ENCODE measurements at regions not wholly inside any gene's neighbourhood (a gene's known extent, or its start where the extent isn't known, plus 50 kb on each side); places are given as distances from the start of the nearest gene placed in this dataset.

DNA sequence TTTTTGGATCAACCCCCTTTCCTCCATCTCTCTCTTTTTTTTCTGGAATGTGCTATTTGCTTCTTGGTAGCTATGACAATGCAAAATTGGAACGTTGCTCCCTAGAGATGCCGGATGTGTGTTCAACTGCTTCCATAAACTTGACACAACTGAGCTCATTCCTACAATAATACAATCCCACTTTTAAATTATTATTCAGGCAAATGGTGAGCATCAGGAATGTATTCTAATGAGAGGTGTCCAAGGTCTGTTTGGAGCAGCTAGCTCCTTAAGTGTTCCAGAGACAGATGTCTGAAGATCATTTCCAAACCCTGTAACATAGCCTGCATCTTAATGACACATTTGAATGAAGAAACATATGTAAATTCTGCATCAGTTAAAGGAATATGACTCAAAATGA, 518.4 kb downstream of the TAF11L14 start:
- no peaks in the 10 kb centered on the region for H3K27me3 ChIP-seq
- DNase-seq, result no peak
- no peak overlapping the region for H3K27ac ChIP-seq
- 62 to 73% methylated on average over 2 of the region's 2 CpGs for WGBS, 2 donors
- TF ChIP-seq, protein P1, sequence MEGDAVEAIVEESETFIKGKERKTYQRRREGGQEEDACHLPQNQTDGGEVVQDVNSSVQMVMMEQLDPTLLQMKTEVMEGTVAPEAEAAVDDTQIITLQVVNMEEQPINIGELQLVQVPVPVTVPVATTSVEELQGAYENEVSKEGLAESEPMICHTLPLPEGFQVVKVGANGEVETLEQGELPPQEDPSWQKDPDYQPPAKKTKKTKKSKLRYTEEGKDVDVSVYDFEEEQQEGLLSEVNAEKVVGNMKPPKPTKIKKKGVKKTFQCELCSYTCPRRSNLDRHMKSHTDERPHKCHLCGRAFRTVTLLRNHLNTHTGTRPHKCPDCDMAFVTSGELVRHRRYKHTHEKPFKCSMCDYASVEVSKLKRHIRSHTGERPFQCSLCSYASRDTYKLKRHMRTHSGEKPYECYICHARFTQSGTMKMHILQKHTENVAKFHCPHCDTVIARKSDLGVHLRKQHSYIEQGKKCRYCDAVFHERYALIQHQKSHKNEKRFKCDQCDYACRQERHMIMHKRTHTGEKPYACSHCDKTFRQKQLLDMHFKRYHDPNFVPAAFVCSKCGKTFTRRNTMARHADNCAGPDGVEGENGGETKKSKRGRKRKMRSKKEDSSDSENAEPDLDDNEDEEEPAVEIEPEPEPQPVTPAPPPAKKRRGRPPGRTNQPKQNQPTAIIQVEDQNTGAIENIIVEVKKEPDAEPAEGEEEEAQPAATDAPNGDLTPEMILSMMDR (IDR thresholded peaks at IDR 0.05), result no peak
- no peak for TF ChIP-seq POLR2A (IDR thresholded peaks at IDR 0.05)
- H3K4me1 ChIP-seq, result no peaks in the 10 kb centered on the region
- intact Hi-C loops (cut with DNase I), result no loop called here
- no peak overlapping the region for H3K4me3 ChIP-seq
- H3K36me3 ChIP-seq (replicated peaks in 1 of 2; ENCODE audit: insufficient read depth in 1 of 2, low read depth in 2 of 2), result no peaks in the 10 kb centered on the region
- no peaks in the 10 kb centered on the region for H3K9me3 ChIP-seq
- ATAC-seq, result no peak

DNA sequence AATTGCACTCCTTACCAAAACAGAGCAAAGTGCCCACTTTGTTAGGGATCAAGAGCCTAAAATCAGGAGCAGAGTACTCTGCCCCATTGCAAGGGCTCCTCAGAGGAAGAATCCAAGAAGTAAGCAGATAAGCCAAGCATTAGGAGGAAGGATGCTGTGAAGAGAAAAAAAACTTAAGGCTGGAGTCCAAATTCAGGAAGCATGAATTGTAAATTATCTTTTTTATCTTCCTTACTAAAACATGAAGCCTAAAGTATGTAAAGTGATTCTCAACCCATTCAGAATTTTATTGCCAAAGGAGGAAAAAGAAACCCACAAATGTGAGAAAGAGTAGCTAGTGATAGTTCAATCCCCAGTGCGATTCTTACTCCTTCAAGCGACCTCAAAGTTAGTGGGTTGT, 523.9 kb downstream of the TAF11L14 start:
- DNase-seq (no peak), ATAC-seq (no peak)
- intact Hi-C loops (cut with DNase I), result no loop called here
- WGBS, 2 donors, result 86 to 89% methylated on average over 2 of the region's 2 CpGs
- H3K27me3 ChIP-seq, result no peaks in the 10 kb centered on the region
- H3K4me3 ChIP-seq, result no peak overlapping the region
- H3K9me3 ChIP-seq, result peaks cover 0 to 8% (median 0%) of the 10 kb centered on the region in 3 donors
- no peaks in the 10 kb centered on the region for H3K36me3 ChIP-seq (replicated peaks in 1 of 2; ENCODE audit: insufficient read depth in 1 of 2, low read depth in 2 of 2)
- H3K27ac ChIP-seq, result no peak overlapping the region
- H3K4me1 ChIP-seq, result no peaks in the 10 kb centered on the region
- TF ChIP-seq, protein P1 (IDR thresholded peaks at IDR 0.05), result no peak
- TF ChIP-seq POLR2A (IDR thresholded peaks at IDR 0.05), result no peak

DNA sequence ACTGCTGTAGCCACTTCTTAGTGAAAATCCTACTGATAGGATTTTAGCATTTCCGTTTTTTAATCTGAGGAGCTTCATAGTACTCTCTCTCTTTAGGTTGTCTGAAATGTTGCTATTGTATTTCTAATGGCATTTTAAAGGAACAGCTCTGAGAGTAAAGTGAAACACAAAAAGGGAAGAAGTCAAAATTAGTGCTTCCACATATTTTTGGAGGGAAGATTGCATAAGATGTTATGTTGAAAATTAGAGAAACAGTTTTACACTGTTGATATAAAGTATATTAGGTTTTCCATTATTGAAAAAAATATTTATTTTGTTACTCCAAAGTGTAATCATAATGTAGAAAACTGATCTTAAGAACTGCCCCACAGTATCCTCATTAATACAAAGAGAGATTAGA, 525.1 kb downstream of the TAF11L14 start:
- 36 to 59% methylated on average over 1 of the region's 1 CpG for WGBS, 2 donors
- TF ChIP-seq, protein P1 (IDR thresholded peaks at IDR 0.05), result no peak
- TF ChIP-seq POLR2A (IDR thresholded peaks at IDR 0.05), result no peak

DNA sequence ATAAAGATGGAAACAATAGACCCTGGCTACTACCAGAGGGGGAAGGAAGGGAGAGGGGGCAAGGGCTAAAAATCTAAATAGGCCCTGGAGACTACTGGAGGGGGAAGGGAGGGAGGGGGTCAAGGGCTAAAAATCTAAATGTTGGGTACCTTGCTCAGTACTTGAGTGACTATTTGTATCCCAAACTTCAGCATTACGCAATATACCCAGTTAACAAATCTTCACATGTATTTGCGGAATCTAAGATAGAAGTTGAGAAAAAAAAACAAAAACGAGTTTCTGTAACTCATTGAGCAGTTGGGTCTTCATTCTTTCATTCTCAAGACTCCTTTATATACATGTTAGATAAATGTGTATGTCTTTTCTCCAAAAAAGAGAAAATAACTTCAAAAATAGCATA, 537.4 kb downstream of the TAF11L14 start:
- Histone ChIP-seq H3K36me3 (replicated peaks in 1 of 2; ENCODE audit: insufficient read depth in 1 of 2, low read depth in 2 of 2) (no peaks in the 10 kb centered on the region), H3K9me3 (no peaks in the 10 kb centered on the region), H3K4me1 (no peaks in the 10 kb centered on the region), H3K4me3 (no peak overlapping the region), H3K27me3 (no peaks in the 10 kb centered on the region), H3K27ac (no peak overlapping the region)
- DNase-seq, result no peak
- TF ChIP-seq POLR2A (IDR thresholded peaks at IDR 0.05), result no peak
- TF ChIP-seq, protein P1 (IDR thresholded peaks at IDR 0.05), result no peak
- ATAC-seq, result no peak
- 46 to 57% methylated on average over 3 of the region's 3 CpGs for WGBS, 2 donors
- intact Hi-C loops (cut with DNase I), result no loop called here

More for the DNA sequence above, 525.1 kb downstream of the TAF11L14 start:
- Histone ChIP-seq H3K4me3 (no peak overlapping the region), H3K27me3 (no peaks in the 10 kb centered on the region), H3K27ac (no peak overlapping the region), H3K36me3 (replicated peaks in 1 of 2; ENCODE audit: insufficient read depth in 1 of 2, low read depth in 2 of 2) (no peaks in the 10 kb centered on the region), H3K4me1 (no peaks in the 10 kb centered on the region), H3K9me3 (peaks cover 0 to 9% (median 0%) of the 10 kb centered on the region in 3 donors)
- no peak for DNase-seq
- intact Hi-C loops (cut with DNase I), result no loop called here
- ATAC-seq, result no peak

DNA sequence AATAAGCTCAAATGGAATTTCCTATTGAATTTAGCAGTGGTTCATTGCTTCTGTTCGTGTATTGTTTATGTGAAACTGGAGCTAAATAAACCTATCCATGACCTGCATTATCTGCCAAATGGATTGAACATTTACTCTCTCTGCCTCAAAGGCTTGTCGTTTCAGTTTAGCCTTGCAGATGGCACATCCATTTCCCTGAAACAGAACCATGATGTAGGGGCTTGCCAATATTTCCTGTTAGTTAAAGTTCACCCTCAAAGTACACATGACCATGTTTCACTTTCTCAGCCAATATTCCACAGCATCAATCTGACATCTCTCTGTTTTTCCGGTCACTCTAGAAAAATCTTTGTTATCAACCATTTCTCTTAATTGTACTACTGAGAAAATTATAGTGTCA, 545.3 kb downstream of the TAF11L14 start:
- Histone ChIP-seq H3K27ac (no peak overlapping the region), H3K4me3 (no peak overlapping the region), H3K27me3 (no peaks in the 10 kb centered on the region), H3K36me3 (replicated peaks in 1 of 2; ENCODE audit: insufficient read depth in 1 of 2, low read depth in 2 of 2) (no peaks in the 10 kb centered on the region), H3K9me3 (no peaks in the 10 kb centered on the region), H3K4me1 (no peaks in the 10 kb centered on the region)
- intact Hi-C loops (cut with DNase I), result no loop called here
- no peak for TF ChIP-seq POLR2A (IDR thresholded peaks at IDR 0.05)
- TF ChIP-seq, protein P1 (IDR thresholded peaks at IDR 0.05), result no peak
- DNase-seq, result no peak
- ATAC-seq, result no peak
- 19 to 24% methylated on average over 3 of the region's 3 CpGs for WGBS, 2 donors

Measured in body of pancreas (tissue), 4 donors.